ENCODE measurements at regions not wholly inside any gene's neighbourhood (a gene's known extent, or its start where the extent isn't known, plus 50 kb on each side); places are given as distances from the start of the nearest gene placed in this dataset.

GRCh38 chr10:78548369-78548768 is 514.7 kb downstream of the RPS24 start:
- Histone ChIP-seq H4K20me1 (no peaks in the 10 kb centered on the region; a peak in 1 of 22 replicates), H3K4me2 (no peak overlapping the region; a peak in 1 of 22 replicates), H3K9me3 (replicated peaks in 1 of 11) (no peaks in the 10 kb centered on the region), H3K36me3 (no peaks in the 10 kb centered on the region), H3K9ac (no peak overlapping the region), H3K4me1 (peaks cover 14 to 24% (median 18%) of the 10 kb centered on the region in 10 experiments; a peak in 19 of 20 replicates), H3K27me3 (no peaks in the 10 kb centered on the region), H3K27ac (no peak overlapping the region), H3K4me3 (no peak overlapping the region)
- TF ChIP-seq Cebpa-rat (IDR thresholded peaks at IDR 0.05) = no peak

GRCh38 chr10:78549140-78549935 is 515.7 kb downstream of the RPS24 start:
- H3K4me2 ChIP-seq = peak overlapping the region in 2 of 11 experiments; percentile 2 to 20; a peak in 2 of 22 replicates
- H3K4me1 ChIP-seq = peaks cover 14 to 24% (median 18%) of the 10 kb centered on the region in 10 experiments; a peak in 19 of 20 replicates
- peaks cover 0 to 8% (median 7%) of the 10 kb centered on the region in 11 experiments; a peak in 13 of 22 replicates for H3K9me3 ChIP-seq (replicated peaks in 1 of 11)
- no peaks in the 10 kb centered on the region for H3K36me3 ChIP-seq
- TF ChIP-seq Cebpa-rat (IDR thresholded peaks at IDR 0.05) = no peak
- H4K20me1 ChIP-seq = no peaks in the 10 kb centered on the region; a peak in 1 of 22 replicates
- no peak overlapping the region for H3K9ac ChIP-seq
- H3K4me3 ChIP-seq = no peak overlapping the region
- H3K27ac ChIP-seq = no peak overlapping the region
- H3K27me3 ChIP-seq = no peaks in the 10 kb centered on the region

GRCh38 chr10:78550090-78550489 is 516.4 kb downstream of the RPS24 start:
- H3K9me3 ChIP-seq (replicated peaks in 1 of 11) = peaks cover 0 to 12% (median 9%) of the 10 kb centered on the region in 11 experiments; a peak in 13 of 22 replicates
- no peak overlapping the region for H3K4me2 ChIP-seq
- peaks cover 14 to 24% (median 18%) of the 10 kb centered on the region in 10 experiments; a peak in 19 of 20 replicates for H3K4me1 ChIP-seq
- H3K9ac ChIP-seq = no peak overlapping the region
- H4K20me1 ChIP-seq = no peaks in the 10 kb centered on the region; a peak in 1 of 22 replicates
- H3K27me3 ChIP-seq = no peaks in the 10 kb centered on the region
- H3K4me3 ChIP-seq = no peak overlapping the region
- no peak overlapping the region for H3K27ac ChIP-seq
- no peak for TF ChIP-seq Cebpa-rat (IDR thresholded peaks at IDR 0.05)
- no peaks in the 10 kb centered on the region for H3K36me3 ChIP-seq

- Histone ChIP-seq H3K36me3 (no peaks in the 10 kb centered on the region), H3K9ac (no peak overlapping the region), H3K27me3 (no peaks in the 10 kb centered on the region), H3K4me2 (peak overlapping the region in 7 of 11 experiments; percentile 41 to 62 (median 53); a peak in 10 of 22 replicates), H3K4me1 (peaks cover 14 to 24% (median 18%) of the 10 kb centered on the region in 10 experiments; a peak in 19 of 20 replicates), H3K4me3 (no peak overlapping the region), H3K9me3 (replicated peaks in 1 of 11) (peaks cover 0 to 12% (median 9%) of the 10 kb centered on the region in 11 experiments; a peak in 13 of 22 replicates), H3K27ac (no peak overlapping the region), H4K20me1 (no peaks in the 10 kb centered on the region; a peak in 1 of 22 replicates)
- no peak for TF ChIP-seq Cebpa-rat (IDR thresholded peaks at IDR 0.05)
These were observed 517.1 kb downstream of the RPS24 start for GRCh38 chr10:78550716-78551115.

GRCh38 chr10:78551184-78552005 is 517.4 kb upstream of the ZMIZ1 start:
- no peaks in the 10 kb centered on the region; a peak in 1 of 22 replicates for H4K20me1 ChIP-seq
- peak overlapping the region; percentile 15 to 62 (median 45); a peak in 20 of 22 replicates for H3K4me2 ChIP-seq
- no peak overlapping the region for H3K27ac ChIP-seq
- no peak overlapping the region for H3K4me3 ChIP-seq
- H3K9me3 ChIP-seq (replicated peaks in 1 of 11) = peaks cover 0 to 12% (median 9%) of the 10 kb centered on the region in 11 experiments; a peak in 13 of 22 replicates
- no peak for TF ChIP-seq Cebpa-rat (IDR thresholded peaks at IDR 0.05)
- no peaks in the 10 kb centered on the region for H3K36me3 ChIP-seq
- peaks cover 14 to 24% (median 18%) of the 10 kb centered on the region in 10 experiments for H3K4me1 ChIP-seq
- no peaks in the 10 kb centered on the region for H3K27me3 ChIP-seq
- no peak overlapping the region for H3K9ac ChIP-seq

GRCh38 chr10:78552261-78552811 is 516.4 kb upstream of the ZMIZ1 start:
- no peaks in the 10 kb centered on the region for H3K36me3 ChIP-seq
- no peaks in the 10 kb centered on the region; a peak in 1 of 22 replicates for H4K20me1 ChIP-seq
- H3K9me3 ChIP-seq (replicated peaks in 1 of 11) = peaks cover 0 to 12% (median 9%) of the 10 kb centered on the region in 11 experiments; a peak in 13 of 22 replicates
- no peaks in the 10 kb centered on the region for H3K27me3 ChIP-seq
- peaks cover 14 to 27% (median 20%) of the 10 kb centered on the region in 10 experiments for H3K4me1 ChIP-seq
- no peak overlapping the region for H3K4me3 ChIP-seq
- TF ChIP-seq Cebpa-rat (IDR thresholded peaks at IDR 0.05) = no peak
- peak overlapping the region in 10 of 11 experiments; percentile 9 to 62 (median 48); a peak in 14 of 22 replicates for H3K4me2 ChIP-seq
- no peak overlapping the region for H3K9ac ChIP-seq
- no peak overlapping the region for H3K27ac ChIP-seq

- no peak overlapping the region for H3K4me2 ChIP-seq
- no peaks in the 10 kb centered on the region for H3K27me3 ChIP-seq
- H3K4me1 ChIP-seq = peaks cover 14 to 34% (median 19%) of the 10 kb centered on the region in 10 experiments
- H3K36me3 ChIP-seq = no peaks in the 10 kb centered on the region
- no peak for TF ChIP-seq Cebpa-rat (IDR thresholded peaks at IDR 0.05)
- no peak overlapping the region for H3K4me3 ChIP-seq
- H3K9me3 ChIP-seq (replicated peaks in 1 of 11) = peaks cover 0 to 12% (median 9%) of the 10 kb centered on the region in 11 experiments; a peak in 13 of 22 replicates
- no peak overlapping the region for H3K27ac ChIP-seq
- H3K9ac ChIP-seq = no peak overlapping the region
- H4K20me1 ChIP-seq = no peaks in the 10 kb centered on the region; a peak in 1 of 22 replicates
These were observed 515.0 kb upstream of the ZMIZ1 start for GRCh38 chr10:78553792-78554191.

- no peaks in the 10 kb centered on the region for H3K36me3 ChIP-seq
- no peak overlapping the region for H3K4me3 ChIP-seq
These were observed 513.6 kb upstream of the ZMIZ1 start for GRCh38 chr10:78555128-78555527.

More at GRCh38 chr10:78555128-78555527, 513.6 kb upstream of the ZMIZ1 start:
- peaks cover 13 to 25% (median 15%) of the 10 kb centered on the region in 10 experiments for H3K4me1 ChIP-seq
- peaks cover 0 to 12% (median 9%) of the 10 kb centered on the region in 11 experiments; a peak in 13 of 22 replicates for H3K9me3 ChIP-seq (replicated peaks in 1 of 11)
- no peaks in the 10 kb centered on the region for H3K27me3 ChIP-seq
- no peaks in the 10 kb centered on the region; a peak in 1 of 22 replicates for H4K20me1 ChIP-seq
- H3K27ac ChIP-seq = no peak overlapping the region
- TF ChIP-seq Cebpa-rat (IDR thresholded peaks at IDR 0.05) = no peak
- no peak overlapping the region for H3K9ac ChIP-seq
- no peak overlapping the region for H3K4me2 ChIP-seq

Measured in BLaER1 treated with 17β-estradiol and CSF1 and Interleukin-3, amounts not matched to agents 10 nM and 100 nM (cell line).